Right lung (tissue), 2 donors: ENCODE measurements at regions not wholly inside any gene's neighbourhood (a gene's known extent, or its start where the extent isn't known, plus 50 kb on each side); places are given as distances from the start of the nearest gene placed in this dataset.
"Not testable (repeated sequence)": the region's sequence is repeated elsewhere in the genome, so short reads cannot be mapped to it uniquely, and the experiment has no call there.

Experiments
- DNase-seq, 2 donors: peaks; one replicate each; pipeline ENCODE4 v3.0.0-alpha.2; 2013

- DNase-seq = no peak
Measured at GRCh38 chr1:18561967-18562366, 68.7 kb upstream of the PAX7 start.

DNA sequence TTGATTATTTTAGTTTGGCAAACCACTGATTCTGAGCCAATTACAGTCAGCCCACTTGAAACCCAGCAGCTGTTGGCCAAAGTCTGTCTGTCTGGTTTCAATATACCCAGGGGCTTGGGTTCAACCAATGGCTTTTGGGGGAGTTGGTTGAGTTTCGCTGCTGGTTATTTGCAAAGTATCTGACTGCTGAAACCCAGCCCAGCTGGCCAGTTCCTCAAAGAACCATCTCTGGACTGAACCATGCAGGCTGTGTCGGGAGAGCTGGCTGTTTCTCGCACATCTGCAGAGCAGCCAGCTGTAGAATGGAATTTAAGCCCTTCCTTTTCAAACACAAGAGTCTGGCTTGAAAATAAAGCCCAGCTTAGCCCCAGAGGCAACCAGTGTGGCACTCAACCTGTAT is 66.0 kb upstream of the PAX7 start:
- DNase-seq = no peak

GRCh38 chr1:18565321-18565720 is 65.3 kb upstream of the PAX7 start:
- no peak for DNase-seq

GRCh38 chr1:18568489-18568888 is 62.2 kb upstream of the PAX7 start:
- DNase-seq = no peak

GRCh38 chr1:18569251-18569650 is 61.4 kb upstream of the PAX7 start:
- DNase-seq = no peak

GRCh38 chr1:18569811-18570545 is 60.7 kb upstream of the PAX7 start:
- no peak for DNase-seq

GRCh38 chr1:18571275-18571674 is 59.4 kb upstream of the PAX7 start:
- DNase-seq = no peak

GRCh38 chr1:18572022-18572880 is 58.4 kb upstream of the PAX7 start:
- DNase-seq = no peak

- DNase-seq = no peak
Measured at GRCh38 chr1:18573170-18573569, 57.5 kb upstream of the PAX7 start.

DNA sequence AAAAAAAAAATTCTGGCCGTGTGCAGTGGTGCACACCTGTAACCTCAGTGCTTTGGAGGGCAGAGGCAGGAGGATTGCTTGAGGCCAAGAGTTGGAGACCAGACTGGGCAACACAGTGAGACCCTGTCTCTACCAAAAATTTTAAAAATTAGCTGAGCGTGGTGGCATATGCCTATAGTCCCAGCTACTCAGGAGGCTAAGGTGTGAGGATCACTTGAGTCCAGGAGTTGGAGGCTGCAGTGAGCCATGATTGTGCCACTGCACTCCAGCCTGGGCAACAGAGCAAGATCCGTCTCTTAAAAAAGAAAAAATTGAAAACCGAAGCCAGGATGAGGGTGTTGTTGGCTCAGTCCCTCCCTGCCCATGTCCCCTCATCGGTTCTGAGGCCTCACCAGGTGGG is 55.9 kb upstream of the PAX7 start:
- no peak for DNase-seq

DNA sequence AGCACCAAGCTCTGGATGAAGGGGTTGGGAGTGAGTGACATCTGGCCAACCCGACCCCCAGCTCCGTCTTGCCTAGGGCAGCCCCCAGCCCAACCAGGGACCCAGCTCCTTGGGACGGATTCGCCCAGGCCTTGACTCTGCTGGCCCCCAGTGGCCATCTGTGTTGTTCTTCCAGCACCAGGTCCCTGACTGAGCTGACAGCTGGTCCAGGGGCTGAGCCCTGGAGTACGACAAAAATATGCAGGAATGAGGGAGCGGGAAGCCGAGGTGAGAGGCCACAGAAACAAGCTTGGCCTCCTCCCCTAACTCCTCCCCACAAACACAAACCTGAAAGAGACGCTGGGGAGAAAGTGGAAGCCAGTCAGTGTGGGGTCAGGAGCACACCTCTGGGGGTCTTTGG is 55.0 kb upstream of the PAX7 start:
- peak in 1 of 2 donors; percentile 40 for DNase-seq

- no peak for DNase-seq
Measured at GRCh38 chr1:18578271-18578670, 52.4 kb upstream of the PAX7 start.

- not testable (repeated sequence) for DNase-seq
Measured at GRCh38 chr1:18579267-18579666, 51.4 kb upstream of the PAX7 start.

DNA sequence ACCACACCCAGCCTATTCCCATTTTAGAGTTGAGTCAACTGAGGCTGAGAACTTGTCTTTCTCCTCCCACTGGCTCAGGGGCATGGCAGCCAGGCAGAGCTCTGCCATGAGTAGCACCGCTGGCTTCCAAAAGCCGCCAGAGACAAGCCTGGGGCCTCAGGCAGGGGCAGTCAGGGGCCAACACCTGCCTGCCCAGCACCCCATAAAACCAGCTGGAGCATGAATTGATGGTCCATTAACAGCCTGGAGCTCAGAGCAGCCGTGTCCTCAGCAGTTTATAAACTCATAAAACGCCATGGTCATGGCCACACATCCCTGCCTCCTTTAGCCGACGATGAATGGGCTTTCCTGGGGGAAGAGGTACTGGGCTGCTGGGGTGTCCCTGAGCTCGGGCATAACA is 50.6 kb upstream of the PAX7 start:
- no peak for DNase-seq

GRCh38 chr1:18580691-18581419 is 49.8 kb upstream of the PAX7 start:
- DNase-seq = no peak
